Activated naive CD8-positive, alpha-beta T cell treated with anti-CD3 and anti-CD28 coated beads for 36 hours (primary cell): ENCODE measurements at regions not wholly inside any gene's neighbourhood (a gene's known extent, or its start where the extent isn't known, plus 50 kb on each side); places are given as distances from the start of the nearest gene placed in this dataset.
"Not testable (repeated sequence)": the region's sequence is repeated elsewhere in the genome, so short reads cannot be mapped to it uniquely, and the experiment has no call there.

Source experiments
- DNase-seq: peaks from one replicate; pipeline ENCODE4 v3.0.0; 2021
- H3K27ac Mint-ChIP-seq: one replicate; pipeline ENCODE4 v1.8.0; 2022; ENCODE audit warnings: mild to moderate bottlenecking, moderate library complexity, mixed read lengths
- H3K27me3 Mint-ChIP-seq: one replicate; pipeline ENCODE4 v1.8.0; 2022; ENCODE audit warnings: mild to moderate bottlenecking, mixed read lengths
- H3K36me3 Mint-ChIP-seq: one replicate; pipeline ENCODE4 v1.8.0; 2021; ENCODE audit warnings: mild to moderate bottlenecking, mixed read lengths
- H3K4me1 Mint-ChIP-seq: one replicate; pipeline ENCODE4 v1.8.0; 2021; ENCODE audit warnings: mixed read lengths
- H3K4me3 Mint-ChIP-seq: one replicate; pipeline ENCODE4 v1.8.0; 2022; ENCODE audit warnings: mild to moderate bottlenecking, moderate library complexity, mixed read lengths
- H3K9me3 Mint-ChIP-seq: one replicate; pipeline ENCODE4 v1.8.0; 2022; ENCODE audit warnings: mixed read lengths

GRCh38 chr3:66638717-66639116 is 137.9 kb upstream of the LRIG1 start:
- no peak for DNase-seq
- no peaks in the 10 kb centered on the region for H3K9me3 Mint-ChIP-seq

GRCh38 chr3:66639809-66640356 is 139.1 kb upstream of the LRIG1 start:
- no peak for DNase-seq
- Mint-ChIP-seq H3K4me1 (peaks cover 8% of the 10 kb centered on the region), H3K9me3 (peaks cover 5% of the 10 kb centered on the region), H3K27me3 (no peaks in the 10 kb centered on the region), H3K27ac (no peak overlapping the region), H3K4me3 (no peak overlapping the region), H3K36me3 (peaks cover under 1% of the 10 kb centered on the region)

More at GRCh38 chr3:66638717-66639116, 137.9 kb upstream of the LRIG1 start:
- H3K27me3 Mint-ChIP-seq: no peaks in the 10 kb centered on the region
- no peak overlapping the region for H3K27ac Mint-ChIP-seq
- H3K4me3 Mint-ChIP-seq: no peak overlapping the region
- peaks cover 8% of the 10 kb centered on the region for H3K4me1 Mint-ChIP-seq
- no peaks in the 10 kb centered on the region for H3K36me3 Mint-ChIP-seq

GRCh38 chr3:66642019-66642418 is 141.2 kb upstream of the LRIG1 start:
- no peak for DNase-seq
- H3K4me1 Mint-ChIP-seq: peaks cover 8% of the 10 kb centered on the region
- peaks cover 6% of the 10 kb centered on the region for H3K9me3 Mint-ChIP-seq
- H3K27ac Mint-ChIP-seq: no peak overlapping the region
- H3K27me3 Mint-ChIP-seq: no peaks in the 10 kb centered on the region
- peaks cover 1% of the 10 kb centered on the region for H3K36me3 Mint-ChIP-seq
- H3K4me3 Mint-ChIP-seq: no peak overlapping the region

- no peak overlapping the region for H3K4me3 Mint-ChIP-seq
- peaks cover 6% of the 10 kb centered on the region for H3K9me3 Mint-ChIP-seq
- no peak for DNase-seq
- peaks cover 1% of the 10 kb centered on the region for H3K36me3 Mint-ChIP-seq
- H3K27me3 Mint-ChIP-seq: no peaks in the 10 kb centered on the region
- H3K27ac Mint-ChIP-seq: no peak overlapping the region
- H3K4me1 Mint-ChIP-seq: peaks cover 8% of the 10 kb centered on the region
Observed at GRCh38 chr3:66642484-66642883, 141.7 kb upstream of the LRIG1 start.

- Mint-ChIP-seq H3K9me3 (peaks cover 6% of the 10 kb centered on the region), H3K27me3 (no peaks in the 10 kb centered on the region), H3K4me3 (no peak overlapping the region)
Observed at GRCh38 chr3:66644549-66644948, 143.7 kb upstream of the LRIG1 start.

GRCh38 chr3:66648975-66649374 is 148.2 kb upstream of the LRIG1 start:
- Mint-ChIP-seq H3K36me3 (peaks cover 1% of the 10 kb centered on the region), H3K27ac (no peak overlapping the region)

More at GRCh38 chr3:66644549-66644948, 143.7 kb upstream of the LRIG1 start:
- Mint-ChIP-seq H3K4me1 (no peaks in the 10 kb centered on the region), H3K27ac (no peak overlapping the region), H3K36me3 (peaks cover 1% of the 10 kb centered on the region)
- no peak for DNase-seq

GRCh38 chr3:66651520-66651919 is 150.7 kb upstream of the LRIG1 start:
- H3K27me3 Mint-ChIP-seq, DNase-seq, H3K4me3 Mint-ChIP-seq, H3K36me3 Mint-ChIP-seq, H3K9me3 Mint-ChIP-seq, H3K27ac Mint-ChIP-seq, H3K4me1 Mint-ChIP-seq: not testable (repeated sequence)

More at GRCh38 chr3:66648975-66649374, 148.2 kb upstream of the LRIG1 start:
- no peaks in the 10 kb centered on the region for H3K4me1 Mint-ChIP-seq
- H3K9me3 Mint-ChIP-seq: peaks cover 6% of the 10 kb centered on the region
- DNase-seq: no peak
- no peaks in the 10 kb centered on the region for H3K27me3 Mint-ChIP-seq
- no peak overlapping the region for H3K4me3 Mint-ChIP-seq

- not testable (repeated sequence) for H3K27me3 Mint-ChIP-seq, H3K9me3 Mint-ChIP-seq, H3K36me3 Mint-ChIP-seq, H3K27ac Mint-ChIP-seq, DNase-seq, H3K4me1 Mint-ChIP-seq, H3K4me3 Mint-ChIP-seq
Observed at GRCh38 chr3:66652100-66652499, 151.3 kb upstream of the LRIG1 start.

- no peaks in the 10 kb centered on the region for H3K27me3 Mint-ChIP-seq
- H3K4me3 Mint-ChIP-seq: no peak overlapping the region
- H3K9me3 Mint-ChIP-seq: no peaks in the 10 kb centered on the region
- H3K4me1 Mint-ChIP-seq: no peaks in the 10 kb centered on the region
- H3K27ac Mint-ChIP-seq: no peak overlapping the region
- no peaks in the 10 kb centered on the region for H3K36me3 Mint-ChIP-seq
- no peak for DNase-seq
Observed at GRCh38 chr3:66655044-66655443, 154.2 kb upstream of the LRIG1 start.

GRCh38 chr3:66655671-66656070 is 154.8 kb upstream of the LRIG1 start:
- Mint-ChIP-seq H3K27ac (no peak overlapping the region), H3K36me3 (no peaks in the 10 kb centered on the region), H3K4me1 (no peaks in the 10 kb centered on the region), H3K4me3 (no peak overlapping the region), H3K27me3 (no peaks in the 10 kb centered on the region), H3K9me3 (no peaks in the 10 kb centered on the region)
- no peak for DNase-seq

GRCh38 chr3:66656609-66657008 is 155.8 kb upstream of the LRIG1 start:
- Mint-ChIP-seq H3K36me3 (no peaks in the 10 kb centered on the region), H3K27ac (no peak overlapping the region), H3K4me3 (no peak overlapping the region), H3K4me1 (no peaks in the 10 kb centered on the region), H3K27me3 (peaks cover 5% of the 10 kb centered on the region), H3K9me3 (no peaks in the 10 kb centered on the region)
- no peak for DNase-seq

GRCh38 chr3:66659056-66659455 is 158.2 kb upstream of the LRIG1 start:
- Mint-ChIP-seq H3K36me3 (no peaks in the 10 kb centered on the region), H3K27ac (no peak overlapping the region), H3K9me3 (no peaks in the 10 kb centered on the region), H3K4me3 (no peak overlapping the region), H3K4me1 (no peaks in the 10 kb centered on the region), H3K27me3 (peaks cover 5% of the 10 kb centered on the region)
- DNase-seq: no peak

- Mint-ChIP-seq H3K36me3 (no peaks in the 10 kb centered on the region), H3K27me3 (peaks cover 5% of the 10 kb centered on the region), H3K27ac (no peak overlapping the region), H3K4me1 (no peaks in the 10 kb centered on the region), H3K4me3 (no peak overlapping the region), H3K9me3 (no peaks in the 10 kb centered on the region)
- DNase-seq: no peak
Observed at GRCh38 chr3:66661628-66662027, 160.8 kb upstream of the LRIG1 start.

- Mint-ChIP-seq H3K27ac (no peak overlapping the region), H3K27me3 (peaks cover 5% of the 10 kb centered on the region), H3K4me1 (no peaks in the 10 kb centered on the region), H3K9me3 (no peaks in the 10 kb centered on the region), H3K36me3 (no peaks in the 10 kb centered on the region), H3K4me3 (no peak overlapping the region)
- no peak for DNase-seq
Observed at GRCh38 chr3:66662894-66663293, 162.1 kb upstream of the LRIG1 start.

GRCh38 chr3:66665021-66665695 is 164.3 kb upstream of the LRIG1 start:
- H3K36me3 Mint-ChIP-seq: no peaks in the 10 kb centered on the region
- DNase-seq: no peak
- H3K9me3 Mint-ChIP-seq: no peaks in the 10 kb centered on the region
- no peak overlapping the region for H3K4me3 Mint-ChIP-seq
- peaks cover 5% of the 10 kb centered on the region for H3K27me3 Mint-ChIP-seq
- H3K4me1 Mint-ChIP-seq: no peaks in the 10 kb centered on the region
- no peak overlapping the region for H3K27ac Mint-ChIP-seq

- Mint-ChIP-seq H3K4me1 (no peaks in the 10 kb centered on the region), H3K36me3 (no peaks in the 10 kb centered on the region), H3K9me3 (no peaks in the 10 kb centered on the region), H3K27me3 (no peaks in the 10 kb centered on the region), H3K4me3 (no peak overlapping the region), H3K27ac (no peak overlapping the region)
- DNase-seq: no peak
Observed at GRCh38 chr3:66666362-66666761, 165.5 kb upstream of the LRIG1 start.
